SK-N-SH (cell line): ENCODE measurements at regions not wholly inside any gene's neighbourhood (a gene's known extent, or its start where the extent isn't known, plus 50 kb on each side); places are given as distances from the start of the nearest gene placed in this dataset.

Source experiments
- CTCF ChIA-PET: fragments of 300-600, 350-600 bp; formaldehyde crosslinking; extraction: SDS; loops from one replicate; lab custom pipeline; 2021; lab: Yijun Ruan, JAX
- POLR2A ChIA-PET: fragments of 350-600 bp; sonication (Branson Sonifier 250); formaldehyde crosslinking; extraction: SDS; loops from one replicate; lab custom pipeline; 2020; ENCODE audit warnings: antibody characterized with exemption, inconsistent platforms; lab: Yijun Ruan, JAX
- DNase-seq: peaks from one replicate; pipeline ENCODE4 v3.0.0; 2012
- H2AFZ ChIP-seq: fragments of 200-600 bp; sonication (generic); 2 replicates; pipeline ENCODE4 v1.8.1; 2016; ENCODE audit warnings: antibody characterized with exemption, mild to moderate bottlenecking, low read depth
- H3F3A ChIP-seq: fragments of 200-600 bp; sonication (generic); replicated peaks from 2 replicates; pipeline ENCODE3; 2016; ENCODE audit warnings: antibody characterized with exemption, mild to moderate bottlenecking; ENCODE audit not compliant: insufficient read depth
- H3K27ac ChIP-seq, 2 experiments: fragments of 200-500 bp in 1 of 2; fragments of 200-600 bp in 1 of 2; sonication (Bioruptor generic) in 1 of 2; sonication (generic), shearing (Covaris generic) in 1 of 2; 2 replicates each; pipeline versions ENCODE4 v1.5.1 to v1.6.1; 2014 to 2016; ENCODE audit warnings: low read depth in 2 of 2, inconsistent platforms in 1 of 2, low read length in 1 of 2, mild to moderate bottlenecking in 1 of 2, mixed read lengths in 1 of 2
- H3K27me3 ChIP-seq: fragments of 200-600 bp; sonication (generic), shearing (Covaris generic); 2 replicates; pipeline ENCODE4 v1.6.1; 2016; ENCODE audit warnings: mixed run types; ENCODE audit not compliant: insufficient read depth
- H3K36me3 ChIP-seq, 2 experiments: fragments of 200-500 bp in 1 of 2; fragments of 200-600 bp in 1 of 2; sonication (Bioruptor generic) in 1 of 2; sonication (generic) in 1 of 2; replicated peaks in 1 of 2; 2 replicates each; pipeline versions ENCODE3 to v1.5.1; 2014 to 2016; ENCODE audit warnings: low read length in 1 of 2, mild to moderate bottlenecking in 1 of 2; ENCODE audit not compliant: insufficient read depth in 2 of 2, control insufficient read depth in 1 of 2
- H3K4me1 ChIP-seq, 2 experiments: fragments of 200-500 bp in 1 of 2; fragments of 200-600 bp in 1 of 2; sonication (Bioruptor generic) in 1 of 2; sonication (generic), shearing (Covaris generic) in 1 of 2; 2 replicates each; pipeline versions ENCODE4 v1.5.1 to v1.6.1; 2014 to 2016; ENCODE audit warnings: low read depth in 1 of 2, low read length in 1 of 2, mixed run types in 1 of 2; ENCODE audit not compliant: insufficient read depth in 2 of 2, control insufficient read depth in 1 of 2
- H3K4me2 ChIP-seq: fragments of 200-600 bp; sonication (generic), shearing (Covaris generic); 2 replicates; pipeline ENCODE4 v1.6.1; 2017; ENCODE audit warnings: mixed run types
- H3K4me3 ChIP-seq, 2 experiments: fragments of 200-500 bp in 1 of 2; fragments of 200-600 bp in 1 of 2; sonication (Bioruptor generic) in 1 of 2; sonication (generic), shearing (Covaris generic) in 1 of 2; 2 replicates each; pipeline versions ENCODE4 v1.5.1 to v1.8.1; 2014 to 2016; ENCODE audit warnings: low read depth in 2 of 2, inconsistent platforms in 1 of 2, low read length in 1 of 2, mild to moderate bottlenecking in 1 of 2, mixed read lengths in 1 of 2, moderate library complexity in 1 of 2
- H3K79me2 ChIP-seq: fragments of 200-600 bp; sonication (generic); 2 replicates; pipeline ENCODE4 v1.8.1; 2017; ENCODE audit warnings: mild to moderate bottlenecking; ENCODE audit not compliant: insufficient read depth
- H3K9ac ChIP-seq: fragments of 200-600 bp; sonication (generic); 2 replicates; pipeline ENCODE4 v1.6.1; 2017; ENCODE audit warnings: mixed run types
- H3K9me2 ChIP-seq: fragments of 200-600 bp; sonication (generic); 2 replicates; pipeline ENCODE4 v1.6.1; 2017; ENCODE audit warnings: mixed run types
- H3K9me3 ChIP-seq: fragments of 200-600 bp; sonication (generic); 2 replicates; pipeline ENCODE4 v1.6.1; 2017; ENCODE audit warnings: mixed run types, mild to moderate bottlenecking, moderate library complexity
- H4K20me1 ChIP-seq: fragments of 200-600 bp; sonication (generic); 2 replicates; pipeline ENCODE4 v1.6.1; 2017; ENCODE audit warnings: mild to moderate bottlenecking, mixed run types; ENCODE audit not compliant: insufficient read depth
- CHD2 ChIP-seq: fragments of 150-350 bp; IDR thresholded peaks from 2 replicates; pipeline ENCODE4 v1.6.1; 2018; ENCODE audit warnings: low read length; ENCODE audit not compliant: partially characterized antibody
- EZH2phosphoT487 ChIP-seq: fragments of 200-600 bp; sonication (generic); IDR thresholded peaks from 2 replicates; pipeline ENCODE4 v1.6.1; 2017; ENCODE audit warnings: low read depth, mixed run types, mild to moderate bottlenecking, antibody characterized with exemption, moderate library complexity, borderline replicate concordance
- FOSL2 ChIP-seq: IDR thresholded peaks from 2 replicates; pipeline ENCODE4 v1.4.0; 2012; ENCODE audit warnings: low read depth, mild to moderate bottlenecking, moderate library complexity, borderline replicate concordance
- FOXJ3 ChIP-seq: sonication (generic); formaldehyde crosslinking; IDR thresholded peaks from 2 replicates; pipeline ENCODE4 v1.5.1; 2020; ENCODE audit warnings: mild to moderate bottlenecking, missing genetic modification reagents
- FOXM1 ChIP-seq: IDR thresholded peaks from 2 replicates; pipeline ENCODE4 v1.4.0; 2012; ENCODE audit warnings: low read depth, mild to moderate bottlenecking
- MEF2A ChIP-seq: IDR thresholded peaks from 2 replicates; pipeline ENCODE4 v1.4.0; 2012; ENCODE audit warnings: low read depth, borderline replicate concordance
- POLR2AphosphoS5 ChIP-seq: IDR thresholded peaks from 2 replicates; pipeline ENCODE4 v1.6.1; 2012; ENCODE audit warnings: low read depth, low read length
- RAD21 ChIP-seq: IDR thresholded peaks from 2 replicates; pipeline ENCODE4 v1.6.1; 2012; ENCODE audit warnings: mild to moderate bottlenecking, low read length
- RCOR1 ChIP-seq: fragments of 150-350 bp; IDR thresholded peaks from 2 replicates; pipeline ENCODE4 v1.6.1; 2017; ENCODE audit warnings: antibody characterized with exemption, low read length
- RFX5 ChIP-seq: IDR thresholded peaks from 2 replicates; pipeline ENCODE4 v1.6.1; 2012; ENCODE audit warnings: mild to moderate bottlenecking, improper control_type of control experiment, low read length
- RXRA ChIP-seq: IDR thresholded peaks from 2 replicates; pipeline ENCODE4 v1.4.0; 2012; ENCODE audit warnings: low read depth, mild to moderate bottlenecking, borderline replicate concordance
- SIN3A ChIP-seq: IDR thresholded peaks from 2 replicates; pipeline ENCODE4 v1.6.1; 2012; ENCODE audit warnings: low read depth, mild to moderate bottlenecking, low read length, moderate library complexity, borderline replicate concordance
- TAF1 ChIP-seq: IDR thresholded peaks from 2 replicates; pipeline ENCODE4 v1.6.1; 2012; ENCODE audit warnings: low read depth, mild to moderate bottlenecking, low read length, moderate library complexity, borderline replicate concordance
- TEAD4 ChIP-seq: IDR thresholded peaks from 2 replicates; pipeline ENCODE4 v1.4.0; 2012; ENCODE audit warnings: mild to moderate bottlenecking, borderline replicate concordance; ENCODE audit not compliant: insufficient read depth
- WGBS: methylation state at CpG from one replicate; pipeline ENCODE4 v1.1.6; 2017; ENCODE audit warnings: low lambda C conversion rate; 5-methylcytosine and 5-hydroxymethylcytosine counted together
- TF ChIP-seq, protein P1 (sequence below): fragments of 200-600 bp; sonication (generic); IDR thresholded peaks from 2 replicates; pipeline ENCODE4 v1.6.1; 2017; ENCODE audit warnings: antibody characterized with exemption, mild to moderate bottlenecking, moderate library complexity
- TF ChIP-seq, protein P2 (sequence below): IDR thresholded peaks from 2 replicates; pipeline ENCODE4 v1.4.0; 2012; ENCODE audit warnings: low read depth, borderline replicate concordance
- TF ChIP-seq, protein P3 (sequence below): IDR thresholded peaks from 2 replicates; pipeline ENCODE4; 2012
- TF ChIP-seq, protein P4 (sequence below): IDR thresholded peaks from 2 replicates; pipeline ENCODE4 v1.4.0; 2012; ENCODE audit warnings: low read depth, borderline replicate concordance

DNA sequence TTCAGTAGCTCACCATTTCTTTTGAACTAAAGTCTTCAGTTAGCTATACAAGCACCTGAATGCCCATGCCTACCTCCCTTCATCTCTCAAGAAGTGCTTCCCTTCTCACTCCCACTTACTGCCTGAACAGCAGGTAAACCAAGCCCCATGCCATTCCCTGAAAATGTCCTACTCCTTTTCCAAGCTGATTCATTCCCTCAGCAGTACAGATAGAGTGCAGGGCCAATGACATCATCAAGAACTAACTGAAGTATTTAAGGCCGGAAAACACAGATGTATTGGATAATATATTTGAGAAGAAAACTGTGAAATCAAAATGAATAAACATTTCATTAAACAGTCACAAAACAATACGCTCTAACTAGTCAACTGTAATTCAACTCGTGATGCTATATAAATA is 478.8 kb upstream of the CDH11 start:
- Histone ChIP-seq H3K4me3 (no peak overlapping the region), H2AFZ (no peak overlapping the region), H4K20me1 (no peaks in the 10 kb centered on the region), H3K4me2 (no peak overlapping the region), H3K9ac (no peak overlapping the region), H3K27me3 (no peaks in the 10 kb centered on the region), H3K36me3 (no peaks in the 10 kb centered on the region), H3K4me1 (no peaks in the 10 kb centered on the region; a peak in 1 of 4 replicates), H3K79me2 (no peaks in the 10 kb centered on the region), H3K9me2 (no peaks in the 10 kb centered on the region), H3F3A (no peaks in the 10 kb centered on the region), H3K9me3 (no peaks in the 10 kb centered on the region), H3K27ac (no peak overlapping the region)
- DNase-seq, result no peak
- POLR2A ChIA-PET, result no interaction called here
- CTCF ChIA-PET, result no interaction called here
- no peak for TF ChIP-seq RAD21
- no peak for TF ChIP-seq RFX5
- TF ChIP-seq, protein P1, sequence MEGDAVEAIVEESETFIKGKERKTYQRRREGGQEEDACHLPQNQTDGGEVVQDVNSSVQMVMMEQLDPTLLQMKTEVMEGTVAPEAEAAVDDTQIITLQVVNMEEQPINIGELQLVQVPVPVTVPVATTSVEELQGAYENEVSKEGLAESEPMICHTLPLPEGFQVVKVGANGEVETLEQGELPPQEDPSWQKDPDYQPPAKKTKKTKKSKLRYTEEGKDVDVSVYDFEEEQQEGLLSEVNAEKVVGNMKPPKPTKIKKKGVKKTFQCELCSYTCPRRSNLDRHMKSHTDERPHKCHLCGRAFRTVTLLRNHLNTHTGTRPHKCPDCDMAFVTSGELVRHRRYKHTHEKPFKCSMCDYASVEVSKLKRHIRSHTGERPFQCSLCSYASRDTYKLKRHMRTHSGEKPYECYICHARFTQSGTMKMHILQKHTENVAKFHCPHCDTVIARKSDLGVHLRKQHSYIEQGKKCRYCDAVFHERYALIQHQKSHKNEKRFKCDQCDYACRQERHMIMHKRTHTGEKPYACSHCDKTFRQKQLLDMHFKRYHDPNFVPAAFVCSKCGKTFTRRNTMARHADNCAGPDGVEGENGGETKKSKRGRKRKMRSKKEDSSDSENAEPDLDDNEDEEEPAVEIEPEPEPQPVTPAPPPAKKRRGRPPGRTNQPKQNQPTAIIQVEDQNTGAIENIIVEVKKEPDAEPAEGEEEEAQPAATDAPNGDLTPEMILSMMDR, result no peak
- TF ChIP-seq, protein P2, sequence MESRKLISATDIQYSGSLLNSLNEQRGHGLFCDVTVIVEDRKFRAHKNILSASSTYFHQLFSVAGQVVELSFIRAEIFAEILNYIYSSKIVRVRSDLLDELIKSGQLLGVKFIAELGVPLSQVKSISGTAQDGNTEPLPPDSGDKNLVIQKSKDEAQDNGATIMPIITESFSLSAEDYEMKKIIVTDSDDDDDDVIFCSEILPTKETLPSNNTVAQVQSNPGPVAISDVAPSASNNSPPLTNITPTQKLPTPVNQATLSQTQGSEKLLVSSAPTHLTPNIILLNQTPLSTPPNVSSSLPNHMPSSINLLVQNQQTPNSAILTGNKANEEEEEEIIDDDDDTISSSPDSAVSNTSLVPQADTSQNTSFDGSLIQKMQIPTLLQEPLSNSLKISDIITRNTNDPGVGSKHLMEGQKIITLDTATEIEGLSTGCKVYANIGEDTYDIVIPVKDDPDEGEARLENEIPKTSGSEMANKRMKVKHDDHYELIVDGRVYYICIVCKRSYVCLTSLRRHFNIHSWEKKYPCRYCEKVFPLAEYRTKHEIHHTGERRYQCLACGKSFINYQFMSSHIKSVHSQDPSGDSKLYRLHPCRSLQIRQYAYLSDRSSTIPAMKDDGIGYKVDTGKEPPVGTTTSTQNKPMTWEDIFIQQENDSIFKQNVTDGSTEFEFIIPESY, result no peak
- TF ChIP-seq, protein P3, sequence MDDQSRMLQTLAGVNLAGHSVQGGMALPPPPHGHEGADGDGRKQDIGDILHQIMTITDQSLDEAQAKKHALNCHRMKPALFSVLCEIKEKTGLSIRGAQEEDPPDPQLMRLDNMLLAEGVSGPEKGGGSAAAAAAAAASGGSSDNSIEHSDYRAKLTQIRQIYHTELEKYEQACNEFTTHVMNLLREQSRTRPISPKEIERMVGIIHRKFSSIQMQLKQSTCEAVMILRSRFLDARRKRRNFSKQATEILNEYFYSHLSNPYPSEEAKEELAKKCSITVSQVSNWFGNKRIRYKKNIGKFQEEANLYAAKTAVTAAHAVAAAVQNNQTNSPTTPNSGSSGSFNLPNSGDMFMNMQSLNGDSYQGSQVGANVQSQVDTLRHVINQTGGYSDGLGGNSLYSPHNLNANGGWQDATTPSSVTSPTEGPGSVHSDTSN, result no peak
- TF ChIP-seq MEF2A, result no peak
- no peak for TF ChIP-seq SIN3A
- no peak for TF ChIP-seq FOSL2
- TF ChIP-seq, protein P4, sequence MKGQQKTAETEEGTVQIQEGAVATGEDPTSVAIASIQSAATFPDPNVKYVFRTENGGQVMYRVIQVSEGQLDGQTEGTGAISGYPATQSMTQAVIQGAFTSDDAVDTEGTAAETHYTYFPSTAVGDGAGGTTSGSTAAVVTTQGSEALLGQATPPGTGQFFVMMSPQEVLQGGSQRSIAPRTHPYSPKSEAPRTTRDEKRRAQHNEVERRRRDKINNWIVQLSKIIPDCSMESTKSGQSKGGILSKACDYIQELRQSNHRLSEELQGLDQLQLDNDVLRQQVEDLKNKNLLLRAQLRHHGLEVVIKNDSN, result no peak
- no peak for TF ChIP-seq POLR2AphosphoS5
- TF ChIP-seq CHD2, result no peak
- TF ChIP-seq FOXJ3 (CRISPR knock-in tag), result no peak
- TF ChIP-seq TEAD4, result no peak
- no peak for TF ChIP-seq RXRA
- no peak for TF ChIP-seq RCOR1
- no peak for TF ChIP-seq TAF1
- TF ChIP-seq FOXM1, result no peak
- no peak for TF ChIP-seq EZH2phosphoT487
- 63% methylated on average over 3 of the region's 3 CpGs for WGBS
